ENCODE measurements at regions not wholly inside any gene's neighbourhood (a gene's known extent, or its start where the extent isn't known, plus 50 kb on each side); places are given as distances from the start of the nearest gene placed in this dataset.

DNA sequence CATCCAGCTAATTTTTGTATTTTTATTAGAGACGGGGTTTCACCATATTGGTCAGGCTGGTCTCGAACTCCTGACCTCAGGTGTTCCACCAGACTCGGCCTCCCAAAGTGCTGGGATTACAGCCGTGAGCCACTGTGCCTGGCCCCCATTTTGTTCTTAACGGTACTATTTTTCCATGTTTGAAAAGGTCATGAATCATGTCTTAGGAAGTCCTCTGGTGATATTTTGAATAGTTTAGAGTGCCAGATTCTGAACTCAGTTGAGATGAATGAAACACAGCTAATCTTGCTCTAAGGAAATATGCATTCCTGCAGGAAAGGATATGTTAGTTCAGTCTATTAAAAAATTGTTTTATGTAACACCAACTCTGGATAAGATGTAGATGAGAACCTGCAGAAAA, 62.6 kb upstream of the ATP2B4 start (continued):
- TF ChIP-seq CHD7 (IDR thresholded peaks at IDR 0.05; ENCODE audit: insufficient replicate concordance, low read length) (no peak), BACH1 (IDR thresholded peaks at IDR 0.05; ENCODE audit: low read length) (no peak), ZNF274 (IDR thresholded peaks at IDR 0.05; ENCODE audit: borderline replicate concordance, extremely low read depth, low read length) (no peak), RXRA (IDR thresholded peaks at IDR 0.05; ENCODE audit: insufficient read depth, low read depth, low read length) (no peak), CHD2 (IDR thresholded peaks at IDR 0.05; ENCODE audit: low read length) (no peak), TEAD4 (IDR thresholded peaks at IDR 0.05; ENCODE audit: low read depth, low read length) (no peak), EZH2 (IDR thresholded peaks at IDR 0.05; ENCODE audit: low read depth, low read length, severe bottlenecking) (no peak)
